Left ventricle myocardium inferior (tissue), 1 donor: ENCODE measurements at regions not wholly inside any gene's neighbourhood (a gene's known extent, or its start where the extent isn't known, plus 50 kb on each side); places are given as distances from the start of the nearest gene placed in this dataset.

Source experiments
- DNase-seq: peaks from one replicate; pipeline ENCODE4 v3.0.0-alpha.2; 2020
- H3K27ac ChIP-seq: fragments of 200-600 bp; replicated peaks from 2 replicates; pipeline ENCODE4 v1.8.0; 2021
- H3K27me3 ChIP-seq: fragments of 200-600 bp; 2 replicates; pipeline ENCODE4 v1.8.0; 2021; ENCODE audit warnings: low read depth
- H3K36me3 ChIP-seq: fragments of 200-600 bp; 2 replicates; pipeline ENCODE4 v1.8.0; 2021
- H3K4me1 ChIP-seq: fragments of 200-600 bp; 2 replicates; pipeline ENCODE4 v1.8.0; 2021
- H3K4me3 ChIP-seq: fragments of 200-600 bp; 2 replicates; pipeline ENCODE4 v1.8.0; 2021; ENCODE audit warnings: mild to moderate bottlenecking, moderate library complexity
- H3K9me3 ChIP-seq: fragments of 200-600 bp; replicated peaks from 2 replicates; pipeline ENCODE4 v1.8.0; 2021
- intact Hi-C: fragments of 100-400 bp; cut with micrococcal nuclease; formaldehyde crosslinking; loops from one replicate; pipeline ENCODE4 v1.11.0; 2022
- TF ChIP-seq, protein P1 (sequence below): fragments of 200-600 bp; IDR thresholded peaks from 2 replicates; pipeline ENCODE4 v1.8.0; 2021; ENCODE audit warnings: antibody characterized with exemption, mild to moderate bottlenecking, borderline replicate concordance
- donor health status: DM: no; HTN: yes; CAD: no; lungs with severe emphysema.

DNA sequence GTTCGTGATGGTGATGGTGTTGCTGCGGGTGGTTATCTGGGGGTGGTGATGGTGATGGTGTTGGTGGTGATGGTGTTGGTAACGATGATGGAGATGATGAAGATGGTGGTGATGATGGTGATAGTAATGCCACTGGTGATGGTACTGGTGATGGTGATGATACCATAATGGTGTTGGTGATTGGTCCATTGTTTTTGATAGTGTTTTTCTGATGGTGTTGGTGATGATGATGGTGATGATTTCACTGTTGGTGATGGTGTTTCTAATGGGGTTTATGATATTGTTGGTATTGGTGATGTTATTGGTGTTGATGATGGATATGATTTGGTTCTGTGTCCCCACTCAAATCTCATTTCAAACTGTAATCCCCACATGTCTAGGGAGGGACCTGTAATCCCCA lies 51.7 kb upstream of the PITRM1 start:
- no peaks in the 10 kb centered on the region for H3K9me3 ChIP-seq
- peaks cover 11% of the 10 kb centered on the region for H3K4me1 ChIP-seq
- no peaks in the 10 kb centered on the region for H3K36me3 ChIP-seq
- intact Hi-C loops = no loop called here
- no peak overlapping the region for H3K27ac ChIP-seq
- H3K27me3 ChIP-seq = peaks cover 6% of the 10 kb centered on the region
- H3K4me3 ChIP-seq = no peak overlapping the region
- TF ChIP-seq, protein P1, sequence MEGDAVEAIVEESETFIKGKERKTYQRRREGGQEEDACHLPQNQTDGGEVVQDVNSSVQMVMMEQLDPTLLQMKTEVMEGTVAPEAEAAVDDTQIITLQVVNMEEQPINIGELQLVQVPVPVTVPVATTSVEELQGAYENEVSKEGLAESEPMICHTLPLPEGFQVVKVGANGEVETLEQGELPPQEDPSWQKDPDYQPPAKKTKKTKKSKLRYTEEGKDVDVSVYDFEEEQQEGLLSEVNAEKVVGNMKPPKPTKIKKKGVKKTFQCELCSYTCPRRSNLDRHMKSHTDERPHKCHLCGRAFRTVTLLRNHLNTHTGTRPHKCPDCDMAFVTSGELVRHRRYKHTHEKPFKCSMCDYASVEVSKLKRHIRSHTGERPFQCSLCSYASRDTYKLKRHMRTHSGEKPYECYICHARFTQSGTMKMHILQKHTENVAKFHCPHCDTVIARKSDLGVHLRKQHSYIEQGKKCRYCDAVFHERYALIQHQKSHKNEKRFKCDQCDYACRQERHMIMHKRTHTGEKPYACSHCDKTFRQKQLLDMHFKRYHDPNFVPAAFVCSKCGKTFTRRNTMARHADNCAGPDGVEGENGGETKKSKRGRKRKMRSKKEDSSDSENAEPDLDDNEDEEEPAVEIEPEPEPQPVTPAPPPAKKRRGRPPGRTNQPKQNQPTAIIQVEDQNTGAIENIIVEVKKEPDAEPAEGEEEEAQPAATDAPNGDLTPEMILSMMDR = no peak
- DNase-seq = no peak

DNA sequence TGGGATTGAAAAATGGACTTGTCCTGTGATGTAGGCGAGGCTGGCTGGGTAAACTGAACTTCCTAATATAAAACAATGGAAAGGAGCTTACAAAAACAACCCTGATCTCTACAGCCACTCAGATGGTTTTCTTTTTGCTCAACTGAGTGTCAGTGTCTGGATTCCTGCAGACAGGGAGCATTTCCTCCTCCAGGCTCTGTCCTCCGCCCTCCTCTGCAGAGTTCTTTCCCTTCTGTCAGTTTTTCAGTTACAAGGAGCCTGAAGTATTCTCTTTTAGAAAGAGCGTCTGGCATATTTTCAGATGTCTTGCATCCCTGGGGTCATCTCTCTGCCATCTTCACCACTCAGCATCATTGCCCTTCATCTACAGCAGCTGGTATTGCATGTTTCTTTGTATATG lies 50.0 kb upstream of the PITRM1 start:
- H3K27me3 ChIP-seq = no peaks in the 10 kb centered on the region
- H3K27ac ChIP-seq = no peak overlapping the region
- H3K36me3 ChIP-seq = no peaks in the 10 kb centered on the region
- no peaks in the 10 kb centered on the region for H3K9me3 ChIP-seq
- TF ChIP-seq, protein P1 = no peak
- intact Hi-C loops = no loop called here
- no peak overlapping the region for H3K4me3 ChIP-seq
- peaks cover 5% of the 10 kb centered on the region for H3K4me1 ChIP-seq
- DNase-seq = no peak
